ENCODE measurements at regions not wholly inside any gene's neighbourhood (a gene's known extent, or its start where the extent isn't known, plus 50 kb on each side); places are given as distances from the start of the nearest gene placed in this dataset.
"Not testable (repeated sequence)": the region's sequence is repeated elsewhere in the genome, so short reads cannot be mapped to it uniquely, and the experiment has no call there.

DNA sequence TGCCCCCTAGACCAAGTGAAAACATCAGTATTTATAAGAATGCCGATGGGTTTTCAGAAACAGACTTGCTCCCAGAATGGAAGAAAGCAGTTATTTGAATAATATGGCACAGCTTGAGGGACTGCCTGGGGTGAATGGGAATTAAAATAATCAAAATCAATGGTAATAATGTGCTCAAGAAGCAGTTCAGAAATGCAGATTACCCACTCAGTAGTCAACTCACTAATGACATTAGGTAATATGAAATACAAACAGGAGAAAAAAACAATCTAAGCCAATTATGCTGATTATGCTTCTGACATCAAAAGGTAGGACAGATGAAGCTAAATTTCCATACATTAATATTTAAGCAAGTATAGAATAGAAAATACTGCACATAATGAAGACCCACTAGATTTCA is 179.3 kb downstream of the ENC1 start:
- DNase-seq (ENCODE audit: low read depth): no peak

DNA sequence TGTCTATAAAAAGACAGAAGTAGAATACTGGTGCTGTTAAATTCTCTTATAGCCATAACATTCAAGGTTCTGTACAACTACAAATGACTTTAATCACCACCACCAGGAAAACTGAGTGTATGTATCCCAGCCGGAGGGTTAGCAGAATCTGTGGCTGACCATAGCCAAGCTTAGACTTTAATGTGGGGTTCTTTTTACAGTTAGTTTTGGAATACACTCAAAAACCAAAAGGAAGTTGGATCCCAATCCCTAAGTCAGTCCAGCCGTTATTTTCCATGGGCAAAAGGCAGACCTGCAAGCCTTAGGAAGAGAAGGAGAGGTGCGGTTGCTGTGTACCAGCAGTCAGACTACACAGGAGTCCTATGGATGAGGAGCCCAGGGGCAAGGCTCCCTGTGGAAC is 179.8 kb downstream of the ENC1 start:
- no peak for DNase-seq (ENCODE audit: low read depth)

- no peak for DNase-seq (ENCODE audit: low read depth)
Measured at GRCh38 chr5:74459984-74460383, 180.5 kb downstream of the ENC1 start.

GRCh38 chr5:74457876-74458275 is 182.7 kb downstream of the ENC1 start:
- DNase-seq (ENCODE audit: low read depth): no peak

DNA sequence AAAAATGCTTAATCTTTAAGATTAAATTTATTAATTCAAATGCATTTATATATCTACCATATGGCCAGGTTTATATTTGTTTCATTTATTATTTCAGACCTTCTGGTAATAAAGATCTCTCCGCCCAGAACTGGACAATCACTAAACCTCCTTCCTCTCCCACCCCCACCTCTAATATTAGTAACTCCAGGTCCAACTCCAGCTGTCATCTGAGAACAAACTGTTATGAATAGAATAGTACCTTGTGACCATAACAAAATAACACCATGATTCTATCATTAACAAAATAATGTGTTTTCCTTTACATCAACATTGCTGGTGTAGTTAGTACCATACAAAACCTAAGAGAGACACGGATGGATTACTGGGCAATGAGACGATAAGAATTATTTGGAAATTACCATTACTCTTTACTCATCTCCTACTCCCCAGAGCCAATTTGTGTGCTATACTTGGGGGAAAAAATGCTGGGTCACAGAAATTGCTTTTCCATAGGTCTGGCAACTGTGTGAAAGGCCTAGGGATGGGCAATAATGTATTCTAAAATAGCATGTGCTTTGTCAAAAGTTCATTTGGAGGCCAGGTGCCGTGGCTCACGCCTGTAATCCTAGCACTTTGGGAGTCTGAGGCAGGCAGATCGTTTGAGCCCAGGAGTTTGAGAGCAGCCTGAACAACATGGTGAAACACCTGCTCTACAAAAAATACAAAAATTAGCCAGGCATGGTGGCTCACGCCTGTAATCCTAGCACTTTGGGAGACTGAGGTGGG is 186.1 kb downstream of the ENC1 start:
- no peak for DNase-seq (ENCODE audit: low read depth)

GRCh38 chr5:74452856-74453255 is 187.7 kb downstream of the ENC1 start:
- no peak for DNase-seq (ENCODE audit: low read depth)

DNA sequence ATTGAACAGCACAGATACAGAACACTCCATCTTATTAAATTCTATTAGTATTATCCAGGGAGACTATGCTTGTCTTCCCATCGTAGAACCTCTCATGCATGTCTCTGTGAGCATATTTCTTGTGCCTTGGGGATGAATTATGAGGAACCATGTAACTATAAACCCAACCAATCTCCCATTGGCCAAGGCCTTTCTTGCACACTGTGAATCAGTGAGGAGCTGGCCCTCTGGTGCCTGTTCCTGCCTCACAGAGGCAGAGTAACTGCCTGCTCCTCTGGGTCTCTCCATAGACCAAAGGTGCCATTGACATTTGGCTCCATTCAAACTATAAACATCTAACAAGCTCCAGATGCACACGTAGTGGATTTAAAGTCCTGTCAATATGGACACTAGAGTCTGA is 190.4 kb downstream of the ENC1 start:
- no peak for DNase-seq (ENCODE audit: low read depth)

DNA sequence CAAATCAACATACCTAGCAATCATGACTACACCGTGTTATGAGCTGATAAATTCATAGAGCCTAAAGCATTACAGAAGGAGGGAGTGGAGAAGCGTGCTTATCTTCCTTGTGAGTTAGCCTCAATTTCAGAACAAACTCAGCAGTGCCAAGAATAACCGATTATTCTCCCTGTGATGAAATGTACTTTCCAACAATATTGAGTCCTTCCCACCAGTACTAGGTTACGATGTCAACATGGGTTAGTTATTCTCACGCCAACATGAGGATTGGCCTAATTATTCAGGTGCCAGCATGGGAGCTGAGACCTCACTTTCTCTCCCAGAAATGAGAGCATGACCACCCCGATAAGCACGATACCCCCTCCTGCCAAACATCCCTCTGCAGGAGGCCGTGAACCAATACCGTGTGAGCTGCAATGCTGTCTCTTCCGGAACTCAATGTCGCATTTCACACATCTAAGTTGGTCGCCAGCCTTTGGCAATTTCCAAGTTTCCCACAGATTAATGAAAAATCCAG is 193.7 kb downstream of the ENC1 start:
- DNase-seq (ENCODE audit: low read depth): no peak

GRCh38 chr5:74442466-74442865 is 198.1 kb downstream of the ENC1 start:
- no peak for DNase-seq (ENCODE audit: low read depth)

DNA sequence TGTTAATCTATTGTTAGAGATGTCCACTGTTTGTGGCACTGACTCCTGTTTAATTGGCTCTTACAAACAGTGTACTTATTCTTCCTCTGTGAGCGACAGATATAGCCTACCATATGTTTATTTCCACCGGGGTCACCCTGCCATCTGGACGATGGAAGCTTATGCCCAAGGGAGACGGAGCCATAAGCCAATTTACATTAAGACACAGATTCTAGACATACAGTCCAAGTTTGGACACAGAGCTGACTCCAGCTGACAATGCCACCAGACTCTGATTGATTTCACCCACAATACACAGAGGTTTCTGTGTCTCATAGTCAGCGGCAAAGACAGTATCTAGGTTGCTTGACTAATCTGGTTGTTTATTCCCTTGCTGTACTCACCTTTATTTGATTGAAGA is 198.9 kb downstream of the ENC1 start:
- DNase-seq (ENCODE audit: low read depth): no peak

- DNase-seq (ENCODE audit: low read depth): no peak
Measured at GRCh38 chr5:74440341-74440740, 200.2 kb downstream of the ENC1 start.

- not testable (repeated sequence) for DNase-seq (ENCODE audit: low read depth)
Measured at GRCh38 chr5:74437870-74438269, 202.7 kb downstream of the ENC1 start.

GRCh38 chr5:74433896-74434829 is 206.4 kb downstream of the ENC1 start:
- DNase-seq (ENCODE audit: low read depth): no peak

DNA sequence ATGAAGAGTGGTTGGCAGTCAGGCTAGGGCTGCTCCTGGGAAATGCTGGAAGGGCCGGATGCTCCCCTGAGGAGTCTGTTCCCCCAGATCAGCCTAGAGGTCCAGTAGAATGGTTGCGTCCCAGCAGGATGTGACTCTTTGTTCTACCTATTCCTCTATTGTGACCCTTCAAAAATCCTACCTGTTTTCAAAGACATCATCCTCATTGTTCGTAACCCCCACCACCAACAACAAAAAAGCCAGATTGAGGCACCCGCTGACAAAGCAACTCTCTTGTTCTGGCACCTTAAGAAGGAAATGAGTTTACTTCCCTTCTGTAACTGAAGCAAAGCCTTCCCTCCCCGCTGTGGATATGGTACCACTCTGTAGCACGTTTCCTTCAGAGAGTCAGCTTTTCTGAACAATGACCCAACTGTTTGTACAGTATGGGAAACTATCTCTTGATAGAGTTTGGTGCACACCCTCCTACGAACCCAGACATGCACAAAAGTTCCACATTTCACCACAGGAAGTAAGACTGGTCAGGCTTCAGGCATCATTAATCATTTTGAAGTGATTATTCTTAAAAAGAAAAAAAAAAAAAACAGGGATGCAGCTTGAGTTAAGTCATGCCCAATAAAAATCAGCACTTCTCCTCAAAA is 207.2 kb downstream of the ENC1 start:
- no peak for DNase-seq (ENCODE audit: low read depth)

DNA sequence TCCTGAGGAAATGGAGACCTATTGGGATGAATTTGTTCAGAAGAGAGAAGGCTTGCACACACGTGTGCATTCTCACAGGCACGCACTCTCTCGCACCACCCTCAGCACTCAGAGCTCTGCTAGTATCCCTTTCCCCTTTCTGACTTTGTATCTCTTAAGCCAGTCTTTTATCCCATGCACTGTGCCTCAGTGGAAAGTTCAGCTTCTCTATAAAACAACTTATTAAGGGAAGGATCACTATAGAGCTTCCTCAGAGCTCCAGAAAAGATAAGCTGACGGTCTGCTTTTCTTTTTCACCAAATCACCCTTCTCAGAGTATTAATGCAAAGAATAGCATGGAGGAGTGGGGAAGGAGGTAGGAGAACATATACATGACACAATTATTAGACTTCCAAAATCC is 207.8 kb downstream of the ENC1 start:
- no peak for DNase-seq (ENCODE audit: low read depth)

GRCh38 chr5:74432216-74432615 is 208.3 kb downstream of the ENC1 start:
- no peak for DNase-seq (ENCODE audit: low read depth)

GRCh38 chr5:74431290-74431669 is 209.2 kb downstream of the ENC1 start:
- no peak for DNase-seq (ENCODE audit: low read depth)

GRCh38 chr5:74430631-74431289 is 209.8 kb downstream of the ENC1 start:
- DNase-seq (ENCODE audit: low read depth): no peak

GRCh38 chr5:74429495-74429894 is 211.0 kb downstream of the ENC1 start:
- no peak for DNase-seq (ENCODE audit: low read depth)

DNA sequence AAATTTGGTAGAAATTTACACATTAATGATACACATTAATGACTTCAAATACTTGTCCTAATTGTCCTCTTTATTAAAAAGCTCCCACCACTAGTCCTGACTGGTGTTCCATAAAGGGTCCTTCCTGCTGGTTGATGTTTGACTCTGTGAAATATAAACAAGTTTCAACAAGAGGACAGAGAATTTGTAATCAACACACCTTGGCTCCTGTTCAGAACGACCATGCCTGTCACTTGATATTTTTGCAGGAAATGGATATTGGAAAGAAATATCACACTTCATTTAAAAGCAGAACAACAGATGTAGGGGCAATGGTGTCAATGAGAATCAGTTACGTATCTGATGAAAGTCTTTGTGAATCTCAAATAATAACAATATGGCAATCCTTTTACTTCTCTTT is 211.7 kb downstream of the ENC1 start:
- no peak for DNase-seq (ENCODE audit: low read depth)

GRCh38 chr5:74428275-74428674 is 212.3 kb downstream of the ENC1 start:
- no peak for DNase-seq (ENCODE audit: low read depth)

- DNase-seq (ENCODE audit: low read depth): no peak
Measured at GRCh38 chr5:74426506-74426905, 214.0 kb downstream of the ENC1 start.
